H1 (cell line): ENCODE measurements at regions not wholly inside any gene's neighbourhood (a gene's known extent, or its start where the extent isn't known, plus 50 kb on each side); places are given as distances from the start of the nearest gene placed in this dataset.

Experiments used
- CTCF ChIA-PET: fragments of 300-600 bp; sonication (Branson Sonifier 250); formaldehyde crosslinking; loops from one replicate; lab custom pipeline; 2021; ENCODE audit not compliant: partially characterized antibody; lab: Charles Lee
- POLR2A ChIA-PET: fragments of 300-600 bp; sonication (Branson Sonifier 250); formaldehyde crosslinking; loops from one replicate; lab custom pipeline; 2021; ENCODE audit warnings: inconsistent platforms; ENCODE audit not compliant: partially characterized antibody; lab: Charles Lee
- DNase-seq, 2 experiments: peaks; one replicate each; pipeline versions ENCODE4 v3.0.0 to v3.0.0-alpha.2; 2010 to 2022; ENCODE audit warnings: low spot score in 2 of 2, low read depth in 1 of 2, mixed read lengths in 1 of 2
- FAIRE-seq: peaks from 2 replicates; lab custom pipeline; 2011; peaks lifted over from hg19 to GRCh38; lab: Jason Lieb, UNC
- H2AFZ ChIP-seq: 2 replicates; pipeline ENCODE4 v1.8.1; 2012; ENCODE audit warnings: low read length, inconsistent platforms
- H2AK5ac ChIP-seq: 2 replicates; pipeline ENCODE4 v1.6.1; 2013; ENCODE audit warnings: low read depth, low read length
- H2BK120ac ChIP-seq: replicated peaks from 2 replicates; pipeline ENCODE3; 2013; ENCODE audit warnings: low read depth, low read length, inconsistent platforms
- H2BK12ac ChIP-seq: 2 replicates; pipeline ENCODE4 v1.6.1; 2013; ENCODE audit warnings: low read depth, low read length
- H2BK15ac ChIP-seq: 2 replicates; pipeline ENCODE4 v1.6.1; 2013; ENCODE audit warnings: low read length
- H2BK20ac ChIP-seq: 2 replicates; pipeline ENCODE4 v1.6.1; 2013; ENCODE audit warnings: low read length
- H2BK5ac ChIP-seq: 2 replicates; pipeline ENCODE4 v1.6.1; 2013; ENCODE audit warnings: low read depth, low read length
- H3K14ac ChIP-seq: 2 replicates; pipeline ENCODE4 v1.6.1; 2013; ENCODE audit warnings: inconsistent platforms; ENCODE audit not compliant: insufficient read length
- H3K18ac ChIP-seq: 2 replicates; pipeline ENCODE4 v1.6.1; 2013; ENCODE audit warnings: low read length; ENCODE audit errors: extremely low read depth
- H3K23ac ChIP-seq: 2 replicates; pipeline ENCODE4 v1.6.1; 2013; ENCODE audit warnings: inconsistent platforms; ENCODE audit not compliant: insufficient read length
- H3K23me2 ChIP-seq: 2 replicates; pipeline ENCODE4 v1.6.1; 2013; ENCODE audit warnings: low read depth, low read length
- H3K27ac ChIP-seq: 2 replicates; pipeline ENCODE4 v1.6.1; 2011; ENCODE audit warnings: low read depth, low read length, inconsistent platforms
- H3K27me3 ChIP-seq, 4 experiments: replicated peaks in 1 of 4; 1 replicate in 1 of 4; 2 replicates in 3 of 4; pipeline versions ENCODE4 v1.6.1 to v1.8.1; 2011 to 2013; ENCODE audit warnings: low read length in 3 of 4, mild to moderate bottlenecking in 3 of 4, inconsistent platforms in 2 of 4, mixed read lengths in 2 of 4, moderate library complexity in 1 of 4; ENCODE audit not compliant: control insufficient read depth in 3 of 4, insufficient read depth in 3 of 4; ENCODE audit errors: extremely low read depth in 1 of 4
- H3K36me3 ChIP-seq, 4 experiments: 2 replicates each; pipeline versions ENCODE4 v1.6.1 to v1.8.1; 2011 to 2013; ENCODE audit warnings: mild to moderate bottlenecking in 4 of 4, low read length in 3 of 4, moderate library complexity in 2 of 4, control low read depth in 1 of 4, inconsistent platforms in 1 of 4; ENCODE audit not compliant: insufficient read depth in 4 of 4, control insufficient read depth in 2 of 4
- H3K4ac ChIP-seq: replicated peaks from 2 replicates; pipeline ENCODE3; 2013; ENCODE audit warnings: low read length, low read depth, mixed read lengths, inconsistent platforms; ENCODE audit not compliant: insufficient read length
- H3K4me1 ChIP-seq, 4 experiments: replicated peaks in 1 of 4; 1 replicate in 1 of 4; 2 replicates in 3 of 4; pipeline versions ENCODE4 v1.6.1 to v1.8.1; 2011 to 2013; ENCODE audit warnings: low read length in 3 of 4, inconsistent platforms in 2 of 4, mixed read lengths in 1 of 4; ENCODE audit not compliant: insufficient read depth in 4 of 4, control insufficient read depth in 3 of 4
- H3K4me2 ChIP-seq, 2 experiments: 2 replicates each; pipeline versions ENCODE4 v1.6.1 to v1.8.1; 2011 to 2013; ENCODE audit warnings: low read depth in 2 of 2, low read length in 2 of 2, control low read depth in 1 of 2, inconsistent platforms in 1 of 2, mild to moderate bottlenecking in 1 of 2; ENCODE audit not compliant: insufficient read depth in 1 of 2
- H3K4me3 ChIP-seq, 4 experiments: fragments of 200-600, 300-600 bp in 1 of 4; sonication (generic), shearing (Covaris generic), sonication (Bioruptor Twin) in 1 of 4; 2 replicates each; pipeline versions ENCODE4 v1.5.1 to v1.8.1; 2011 to 2016; ENCODE audit warnings: low read length in 4 of 4, low read depth in 3 of 4, control low read depth in 2 of 4, inconsistent platforms in 2 of 4, mild to moderate bottlenecking in 2 of 4, mixed read lengths in 1 of 4, moderate library complexity in 1 of 4; ENCODE audit not compliant: insufficient read depth in 2 of 4; ENCODE audit errors: extremely low read depth in 1 of 4
- H3K56ac ChIP-seq: replicated peaks from 2 replicates; pipeline ENCODE3; 2013; ENCODE audit warnings: low read depth, mild to moderate bottlenecking, mixed read lengths, low read length, inconsistent platforms; ENCODE audit not compliant: insufficient read length
- H3K79me1 ChIP-seq: 2 replicates; pipeline ENCODE4 v1.6.1; 2013; ENCODE audit warnings: low read depth, low read length, control low read depth
- H3K79me2 ChIP-seq, 2 experiments: 2 replicates each; pipeline versions ENCODE4 v1.6.1 to v1.8.1; 2012 to 2013; ENCODE audit warnings: low read length in 2 of 2, mild to moderate bottlenecking in 2 of 2, inconsistent platforms in 1 of 2; ENCODE audit not compliant: insufficient read depth in 2 of 2, control insufficient read depth in 1 of 2
- H3K9ac ChIP-seq, 4 experiments: replicated peaks in 1 of 4; 1 replicate in 1 of 4; 2 replicates in 3 of 4; pipeline versions ENCODE4 v1.6.1 to v1.8.1; 2011 to 2013; ENCODE audit warnings: low read depth in 3 of 4, low read length in 3 of 4, control low read depth in 2 of 4, mild to moderate bottlenecking in 2 of 4, moderate library complexity in 2 of 4, inconsistent platforms in 1 of 4; ENCODE audit errors: extremely low read depth in 1 of 4
- H3K9me3 ChIP-seq, 2 experiments: 2 replicates each; pipeline versions ENCODE4 v1.6.1 to v1.8.1; 2012 to 2013; ENCODE audit warnings: mild to moderate bottlenecking in 2 of 2, moderate library complexity in 2 of 2, control low read depth in 1 of 2, inconsistent platforms in 1 of 2, low read depth in 1 of 2, low read length in 1 of 2, mixed read lengths in 1 of 2; ENCODE audit not compliant: insufficient read depth in 2 of 2
- H4K20me1 ChIP-seq, 2 experiments: replicated peaks in 1 of 2; 2 replicates each; pipeline versions ENCODE3 to v1.8.1; 2011 to 2013; ENCODE audit warnings: inconsistent platforms in 2 of 2, low read length in 2 of 2, mild to moderate bottlenecking in 1 of 2; ENCODE audit not compliant: insufficient read depth in 2 of 2, control insufficient read depth in 1 of 2
- H4K5ac ChIP-seq: 2 replicates; pipeline ENCODE4 v1.6.1; 2013; ENCODE audit warnings: low read length, low read depth, mixed read lengths, inconsistent platforms; ENCODE audit not compliant: insufficient read length
- H4K8ac ChIP-seq: 2 replicates; pipeline ENCODE4 v1.8.0; 2013; ENCODE audit warnings: mild to moderate bottlenecking, moderate library complexity, low read length, inconsistent platforms; ENCODE audit not compliant: insufficient read depth; ENCODE audit errors: extremely low read depth
- H4K91ac ChIP-seq: replicated peaks from 2 replicates; pipeline ENCODE3; 2013; ENCODE audit warnings: low read length, mixed read lengths, inconsistent platforms; ENCODE audit not compliant: insufficient read length
- ATF2 ChIP-seq: IDR thresholded peaks from 2 replicates; pipeline ENCODE4 v1.6.1; 2012; ENCODE audit warnings: low read length, inconsistent platforms
- EP300 ChIP-seq, 2 experiments: IDR thresholded peaks; 1 replicate in 1 of 2; 2 replicates in 1 of 2; pipeline ENCODE4 v1.6.1; 2011 to 2012; ENCODE audit warnings: low read depth in 2 of 2, low read length in 2 of 2, mild to moderate bottlenecking in 2 of 2, borderline replicate concordance in 1 of 2, inconsistent platforms in 1 of 2, moderate library complexity in 1 of 2
- EZH2 ChIP-seq: fragments of 200-600 bp; sonication (generic); IDR thresholded peaks from 2 replicates; pipeline ENCODE4 v1.7.1; 2012; ENCODE audit warnings: low read depth, mild to moderate bottlenecking, moderate library complexity, low read length, inconsistent platforms; ENCODE audit not compliant: severe bottlenecking
- FOSL1 ChIP-seq: IDR thresholded peaks from 2 replicates; pipeline ENCODE4 v1.6.1; 2011; ENCODE audit warnings: mild to moderate bottlenecking, low read depth, low read length, moderate library complexity; ENCODE audit not compliant: insufficient read depth
- GABPA ChIP-seq: IDR thresholded peaks from 2 replicates; pipeline ENCODE4 v1.6.1; 2011; ENCODE audit warnings: mild to moderate bottlenecking, low read length, moderate library complexity, borderline replicate concordance; ENCODE audit not compliant: insufficient read depth
- GTF2F1 ChIP-seq: IDR thresholded peaks from 2 replicates; pipeline ENCODE4 v1.6.1; 2012; ENCODE audit warnings: low read depth, low read length, improper control_type of control experiment, borderline replicate concordance
- KDM4A ChIP-seq: IDR thresholded peaks from one replicate; pipeline ENCODE4 v1.7.1; 2012; ENCODE audit warnings: low read depth, mild to moderate bottlenecking, moderate library complexity, low read length, inconsistent platforms; ENCODE audit not compliant: severe bottlenecking
- KDM5A ChIP-seq: fragments of 200-600 bp; IDR thresholded peaks from 2 replicates; pipeline ENCODE4 v1.7.1; 2012; ENCODE audit warnings: mild to moderate bottlenecking, low read length, inconsistent platforms, mixed read lengths
- TAF1 ChIP-seq: IDR thresholded peaks from 2 replicates; pipeline ENCODE4 v1.6.1; 2011; ENCODE audit warnings: mild to moderate bottlenecking, low read depth, low read length
- WGBS, 2 experiments: shearing (Covaris generic) in 1 of 2; methylation state at CpG; one replicate each; pipeline versions ENCODE4 v1.1.6 to v1.1.7; 2013 to 2015; ENCODE audit warnings: low lambda C conversion rate in 2 of 2, mixed read lengths in 2 of 2, inconsistent platforms in 1 of 2, low coverage in 1 of 2, missing lambda C conversion rate in 1 of 2; ENCODE audit not compliant: insufficient replicate concordance in 2 of 2, insufficient coverage in 1 of 2, insufficient read length in 1 of 2; ENCODE audit errors: extremely low coverage in 1 of 2, missing lambda C conversion rate in 1 of 2; 5-methylcytosine and 5-hydroxymethylcytosine counted together

DNA sequence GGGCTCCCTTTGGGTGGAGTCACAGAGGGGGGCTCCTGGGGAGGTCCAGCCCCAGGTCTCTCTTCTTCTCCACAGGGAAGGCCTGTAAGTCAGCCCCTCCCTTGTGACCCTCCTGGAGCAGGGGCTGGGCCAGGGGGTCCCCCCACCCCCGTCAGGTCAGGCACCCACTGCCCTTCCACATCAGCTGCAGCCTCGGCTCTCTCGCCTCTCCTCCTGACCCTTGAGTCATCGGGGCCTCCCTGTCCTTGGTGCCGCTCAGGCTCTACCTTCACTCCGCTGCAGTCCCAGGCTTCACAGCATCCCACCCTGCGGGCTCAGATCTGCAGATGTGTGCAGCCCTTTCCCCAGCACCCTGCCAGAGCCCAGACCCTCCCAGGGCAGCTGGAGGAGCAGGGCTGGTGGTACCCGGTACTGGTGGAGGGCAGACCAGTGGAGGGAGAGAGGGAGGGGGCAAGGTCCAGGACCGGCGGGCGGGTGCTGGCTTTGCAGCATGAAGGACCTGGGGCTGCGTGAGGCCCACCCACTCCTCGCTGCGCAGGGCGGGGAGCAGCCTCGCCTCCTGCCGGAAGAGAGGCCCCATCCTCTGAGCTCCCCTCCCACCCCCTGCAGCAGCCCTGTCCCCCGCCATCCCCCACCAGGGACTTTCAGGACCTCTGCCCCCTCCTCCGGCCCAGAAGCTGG, 117.1 kb downstream of the FAM53A start:
- Histone ChIP-seq H2BK15ac (no peak overlapping the region), H3K4ac (peak overlapping the region; percentile 96), H3K27ac (no peak overlapping the region), H3K9ac (no peak overlapping the region), H3K18ac (no peak overlapping the region; the same call in 1 of the 2 replicates), H3K4me2 (no peak overlapping the region), H2BK12ac (peak overlapping the region; percentile 60; the same call in 1 of the 2 replicates), H4K8ac (no peak overlapping the region; the same call in 1 of the 2 replicates), H2BK5ac (peak overlapping the region; percentile 75; the same call in 1 of the 2 replicates), H4K5ac (no peak overlapping the region), H2BK120ac (no peak overlapping the region), H3K14ac (no peak overlapping the region), H3K27me3 (no peaks in the 10 kb centered on the region), H3K4me1 (peaks cover 0 to 26% (median 19%) of the 10 kb centered on the region in 4 experiments; a peak in 6 of 7 replicates), H3K79me2 (no peaks in the 10 kb centered on the region), H4K20me1 (no peaks in the 10 kb centered on the region)
- CTCF ChIA-PET: interaction anchor here (0.8 to 2.3 kb wide), 2 partner anchors 13 to 18 kb away, joined by 3 to 16 read pairs; no protein-coding TSS in a partner anchor
- WGBS, 2 experiments: 80% methylated on average over 11 of the region's 19 CpGs; no CpG with 5 or more reads in 1 of the 2 experiments
- no peak for DNase-seq
- POLR2A ChIA-PET: interaction anchor here (0.7 to 1.4 kb wide), 2 partner anchors 28 to 70 kb away, joined by 3 to 5 read pairs; no protein-coding TSS in a partner anchor
- TF ChIP-seq EZH2 (no peak), KDM5A (no peak), EP300 (IDR thresholded peaks at IDR 0.05; ENCODE audit: borderline replicate concordance in 1 of 2, low read depth in 2 of 2, low read length in 2 of 2) (no peak), TAF1 (no peak), FOSL1 (no peak), KDM4A (no peak), GTF2F1 (no peak), ATF2 (no peak), GABPA (no peak)
- TF ChIP-seq, all 59 proteins: peak for 0
- no peak overlapping the region for H2AFZ ChIP-seq
- H3K4me3 ChIP-seq: no peak overlapping the region
- H3K79me1 ChIP-seq: no peaks in the 10 kb centered on the region
- no peak overlapping the region for H3K56ac ChIP-seq
- no peak for FAIRE-seq
- no peaks in the 10 kb centered on the region for H3K36me3 ChIP-seq
- H3K9me3 ChIP-seq: no peaks in the 10 kb centered on the region
- H4K91ac ChIP-seq: peak overlapping the region; percentile 27
- no peaks in the 10 kb centered on the region for H3K23me2 ChIP-seq
- H3K23ac ChIP-seq: no peak overlapping the region
- no peak overlapping the region for H2AK5ac ChIP-seq
- no peak overlapping the region for H2BK20ac ChIP-seq
